ENCODE measurements at regions not wholly inside any gene's neighbourhood (a gene's known extent, or its start where the extent isn't known, plus 50 kb on each side); places are given as distances from the start of the nearest gene placed in this dataset.

- POLR2A ChIA-PET, result no interaction called here
- no peak for DNase-seq
- no peak overlapping the region for H2AFZ ChIP-seq (ENCODE audit: low read depth)
- H3K9ac ChIP-seq, result no peak overlapping the region
- H3K4me1 ChIP-seq (ENCODE audit: control insufficient read depth in 1 of 2, insufficient read depth in 2 of 2, low read depth in 1 of 2, low read length in 1 of 2), result no peaks in the 10 kb centered on the region
- TF ChIP-seq MXI1 (IDR thresholded peaks at IDR 0.05; ENCODE audit: low read depth, low read length) (no peak), FOXM1 (IDR thresholded peaks at IDR 0.05; ENCODE audit: low read depth) (no peak), GABPA (IDR thresholded peaks at IDR 0.05; ENCODE audit: low read depth) (no peak), SMC3 (IDR thresholded peaks at IDR 0.05; ENCODE audit: low read depth, low read length) (no peak), RAD21 (IDR thresholded peaks at IDR 0.05; ENCODE audit: low read length) (no peak), EZH2phosphoT487 (IDR thresholded peaks at IDR 0.05; ENCODE audit: borderline replicate concordance, low read depth) (no peak), MEF2A (IDR thresholded peaks at IDR 0.05; ENCODE audit: borderline replicate concordance, low read depth) (no peak), MAX (IDR thresholded peaks at IDR 0.05; ENCODE audit: low read depth) (no peak), YY1 (IDR thresholded peaks at IDR 0.05; ENCODE audit: low read depth) (no peak), SIN3A (IDR thresholded peaks at IDR 0.05; ENCODE audit: borderline replicate concordance, low read depth, low read length) (no peak), JUND (IDR thresholded peaks at IDR 0.05) (no peak), PBX3 (IDR thresholded peaks at IDR 0.05) (no peak), IRF3 (IDR thresholded peaks at IDR 0.05; ENCODE audit: low read depth, low read length) (no peak), CTCF (IDR thresholded peaks at IDR 0.05) (no peak), RFX5 (IDR thresholded peaks at IDR 0.05; ENCODE audit: low read length) (no peak), RCOR1 (IDR thresholded peaks at IDR 0.05; ENCODE audit: low read length) (no peak), NFIC (IDR thresholded peaks at IDR 0.05; ENCODE audit: borderline replicate concordance) (no peak), TEAD4 (IDR thresholded peaks at IDR 0.05; ENCODE audit: borderline replicate concordance, insufficient read depth) (no peak), RXRA (IDR thresholded peaks at IDR 0.05; ENCODE audit: borderline replicate concordance, low read depth) (no peak), GATA2 (CRISPR knock-in tag; IDR thresholded peaks at IDR 0.05) (no peak)
- no peaks in the 10 kb centered on the region for H3K36me3 ChIP-seq (replicated peaks in 1 of 2; ENCODE audit: control insufficient read depth in 1 of 2, insufficient read depth in 2 of 2, low read length in 1 of 2)
- H3K9me3 ChIP-seq, result no peaks in the 10 kb centered on the region
- no peak overlapping the region for H3K4me3 ChIP-seq (ENCODE audit: low read depth in 2 of 2, low read length in 1 of 2)
- H3F3A ChIP-seq (replicated peaks; ENCODE audit: insufficient read depth), result no peaks in the 10 kb centered on the region
- no peak overlapping the region for H3K27ac ChIP-seq (ENCODE audit: low read depth in 2 of 2, low read length in 1 of 2)
- no peak overlapping the region for H3K4me2 ChIP-seq
- H3K79me2 ChIP-seq (ENCODE audit: insufficient read depth), result no peaks in the 10 kb centered on the region
- WGBS (ENCODE audit: low lambda C conversion rate), result 13% methylated on average over 2 of the region's 2 CpGs
- H4K20me1 ChIP-seq (ENCODE audit: insufficient read depth), result no peaks in the 10 kb centered on the region
- H3K27me3 ChIP-seq (ENCODE audit: insufficient read depth), result no peaks in the 10 kb centered on the region
- no peaks in the 10 kb centered on the region for H3K9me2 ChIP-seq
- CTCF ChIA-PET, result no interaction called here
Observed at GRCh38 chr9:100933656-100934055, 94.9 kb upstream of the PLPPR1 start.

All from SK-N-SH (cell line).